GM12891 (cell line): ENCODE measurements at regions not wholly inside any gene's neighbourhood (a gene's known extent, or its start where the extent isn't known, plus 50 kb on each side); places are given as distances from the start of the nearest gene placed in this dataset.

Experiments
- POLR2A ChIP-seq: IDR thresholded peaks from 2 replicates; pipeline ENCODE4 v1.6.1; 2011; ENCODE audit warnings: low read depth, low read length, control low read depth
- POLR2AphosphoS5 ChIP-seq: IDR thresholded peaks from 2 replicates; pipeline ENCODE4 v1.6.1; 2011; ENCODE audit warnings: low read depth, low read length, control low read depth
- POU2F2 ChIP-seq: IDR thresholded peaks from 2 replicates; pipeline ENCODE4 v1.6.1; 2011; ENCODE audit warnings: low read depth, mild to moderate bottlenecking, control low read depth, low read length, moderate library complexity
- TAF1 ChIP-seq: IDR thresholded peaks from 2 replicates; pipeline ENCODE4 v1.6.1; 2011; ENCODE audit warnings: low read depth, low read length, control low read depth

DNA sequence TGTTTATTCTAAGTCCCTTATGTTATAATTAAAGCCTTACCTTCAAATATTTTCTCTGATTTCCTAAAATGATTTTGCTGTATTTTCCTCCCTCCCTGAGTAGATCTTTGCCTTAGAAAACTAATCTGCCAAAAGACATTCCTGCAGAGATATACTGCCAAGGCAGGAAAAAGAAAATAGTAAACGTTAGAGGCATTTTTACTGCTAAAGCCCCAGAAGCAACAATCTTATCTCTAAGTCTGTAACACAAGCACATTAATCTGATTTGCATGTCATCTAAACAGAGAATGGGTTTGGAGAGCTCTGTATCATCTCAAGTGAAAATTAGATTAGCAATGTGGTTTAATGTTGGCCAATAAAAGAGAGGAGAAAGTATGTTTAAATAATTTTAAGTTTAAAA is 847.7 kb downstream of the MAT2B start:
- TF ChIP-seq POU2F2 = no peak
- TF ChIP-seq TAF1 = no peak
- no peak for TF ChIP-seq POLR2AphosphoS5
- TF ChIP-seq POLR2A = no peak
